ENCODE measurements at regions not wholly inside any gene's neighbourhood (a gene's known extent, or its start where the extent isn't known, plus 50 kb on each side); places are given as distances from the start of the nearest gene placed in this dataset.

- H3K27me3 Mint-ChIP-seq, result peaks cover 50% of the 10 kb centered on the region
- no peak overlapping the region for H3K27ac Mint-ChIP-seq
- H3K4me3 Mint-ChIP-seq, result no peak overlapping the region
- H3K4me1 Mint-ChIP-seq (ENCODE audit: low read depth), result no peaks in the 10 kb centered on the region
- no peak for DNase-seq
- no peaks in the 10 kb centered on the region for H3K36me3 Mint-ChIP-seq (ENCODE audit: low read depth)
- no peaks in the 10 kb centered on the region for H3K9me3 Mint-ChIP-seq
Observed at GRCh38 chr2:236661762-236662110, 92.1 kb downstream of the ACKR3 start.

GRCh38 chr2:236662231-236663185, 92.9 kb downstream of the ACKR3 start:
- H3K36me3 Mint-ChIP-seq (ENCODE audit: low read depth), result no peaks in the 10 kb centered on the region
- H3K9me3 Mint-ChIP-seq, result no peaks in the 10 kb centered on the region
- H3K27me3 Mint-ChIP-seq, result peaks cover 45% of the 10 kb centered on the region
- H3K4me3 Mint-ChIP-seq, result no peak overlapping the region
- no peaks in the 10 kb centered on the region for H3K4me1 Mint-ChIP-seq (ENCODE audit: low read depth)
- DNase-seq, result no peak
- no peak overlapping the region for H3K27ac Mint-ChIP-seq

- H3K27ac Mint-ChIP-seq, result no peak overlapping the region
- DNase-seq, result no peak
- no peak overlapping the region for H3K4me3 Mint-ChIP-seq
- no peaks in the 10 kb centered on the region for H3K4me1 Mint-ChIP-seq (ENCODE audit: low read depth)
- H3K27me3 Mint-ChIP-seq, result peaks cover 39% of the 10 kb centered on the region
- no peaks in the 10 kb centered on the region for H3K9me3 Mint-ChIP-seq
- H3K36me3 Mint-ChIP-seq (ENCODE audit: low read depth), result no peaks in the 10 kb centered on the region
Observed at GRCh38 chr2:236663287-236664101, 93.9 kb downstream of the ACKR3 start.

- H3K9me3 Mint-ChIP-seq, result no peaks in the 10 kb centered on the region
- no peaks in the 10 kb centered on the region for H3K36me3 Mint-ChIP-seq (ENCODE audit: low read depth)
- no peak overlapping the region for H3K27ac Mint-ChIP-seq
- H3K4me1 Mint-ChIP-seq (ENCODE audit: low read depth), result no peaks in the 10 kb centered on the region
- H3K4me3 Mint-ChIP-seq, result no peak overlapping the region
- DNase-seq, result no peak
- H3K27me3 Mint-ChIP-seq, result peaks cover 36% of the 10 kb centered on the region
Observed at GRCh38 chr2:236664136-236664535, 94.5 kb downstream of the ACKR3 start.

- Mint-ChIP-seq H3K27ac (no peak overlapping the region), H3K4me1 (ENCODE audit: low read depth) (no peaks in the 10 kb centered on the region), H3K36me3 (ENCODE audit: low read depth) (no peaks in the 10 kb centered on the region), H3K9me3 (no peaks in the 10 kb centered on the region), H3K4me3 (no peak overlapping the region), H3K27me3 (peaks cover 32% of the 10 kb centered on the region)
- no peak for DNase-seq
Observed at GRCh38 chr2:236665101-236665500, 95.5 kb downstream of the ACKR3 start.

GRCh38 chr2:236665572-236666118, 96.0 kb downstream of the ACKR3 start:
- no peak for DNase-seq
- no peaks in the 10 kb centered on the region for H3K4me1 Mint-ChIP-seq (ENCODE audit: low read depth)
- no peaks in the 10 kb centered on the region for H3K9me3 Mint-ChIP-seq
- H3K27me3 Mint-ChIP-seq, result peaks cover 30% of the 10 kb centered on the region
- H3K36me3 Mint-ChIP-seq (ENCODE audit: low read depth), result no peaks in the 10 kb centered on the region
- H3K27ac Mint-ChIP-seq, result no peak overlapping the region
- H3K4me3 Mint-ChIP-seq, result no peak overlapping the region

- Mint-ChIP-seq H3K27me3 (peaks cover 35% of the 10 kb centered on the region), H3K36me3 (ENCODE audit: low read depth) (no peaks in the 10 kb centered on the region), H3K4me1 (ENCODE audit: low read depth) (no peaks in the 10 kb centered on the region), H3K4me3 (no peak overlapping the region), H3K27ac (no peak overlapping the region), H3K9me3 (no peaks in the 10 kb centered on the region)
- no peak for DNase-seq
Observed at GRCh38 chr2:236666646-236667204, 97.1 kb downstream of the ACKR3 start.

GRCh38 chr2:236667526-236667925, 97.9 kb downstream of the ACKR3 start:
- H3K4me1 Mint-ChIP-seq (ENCODE audit: low read depth), result no peaks in the 10 kb centered on the region
- peaks cover 27% of the 10 kb centered on the region for H3K27me3 Mint-ChIP-seq
- H3K27ac Mint-ChIP-seq, result no peak overlapping the region
- no peaks in the 10 kb centered on the region for H3K9me3 Mint-ChIP-seq
- no peak for DNase-seq
- H3K36me3 Mint-ChIP-seq (ENCODE audit: low read depth), result no peaks in the 10 kb centered on the region
- H3K4me3 Mint-ChIP-seq, result no peak overlapping the region

- Mint-ChIP-seq H3K9me3 (no peaks in the 10 kb centered on the region), H3K27me3 (peaks cover 25% of the 10 kb centered on the region), H3K27ac (no peak overlapping the region), H3K4me3 (no peak overlapping the region), H3K36me3 (ENCODE audit: low read depth) (no peaks in the 10 kb centered on the region), H3K4me1 (ENCODE audit: low read depth) (no peaks in the 10 kb centered on the region)
- DNase-seq, result no peak
Observed at GRCh38 chr2:236668531-236668969, 98.9 kb downstream of the ACKR3 start.

- no peaks in the 10 kb centered on the region for H3K9me3 Mint-ChIP-seq
- no peaks in the 10 kb centered on the region for H3K36me3 Mint-ChIP-seq (ENCODE audit: low read depth)
- H3K27ac Mint-ChIP-seq, result no peak overlapping the region
- H3K4me3 Mint-ChIP-seq, result no peak overlapping the region
- no peaks in the 10 kb centered on the region for H3K4me1 Mint-ChIP-seq (ENCODE audit: low read depth)
- DNase-seq, result no peak
- H3K27me3 Mint-ChIP-seq, result peaks cover 26% of the 10 kb centered on the region
Observed at GRCh38 chr2:236670235-236670620, 100.6 kb downstream of the ACKR3 start.

GRCh38 chr2:236671896-236672562, 102.4 kb downstream of the ACKR3 start:
- no peak overlapping the region for H3K4me3 Mint-ChIP-seq
- no peak for DNase-seq
- no peaks in the 10 kb centered on the region for H3K4me1 Mint-ChIP-seq (ENCODE audit: low read depth)
- H3K9me3 Mint-ChIP-seq, result no peaks in the 10 kb centered on the region
- no peak overlapping the region for H3K27ac Mint-ChIP-seq
- H3K36me3 Mint-ChIP-seq (ENCODE audit: low read depth), result no peaks in the 10 kb centered on the region
- H3K27me3 Mint-ChIP-seq, result peaks cover 38% of the 10 kb centered on the region

- no peak overlapping the region for H3K4me3 Mint-ChIP-seq
- H3K9me3 Mint-ChIP-seq, result no peaks in the 10 kb centered on the region
Observed at GRCh38 chr2:236672606-236673005, 103.0 kb downstream of the ACKR3 start.

GRCh38 chr2:236673126-236673822, 103.6 kb downstream of the ACKR3 start:
- no peaks in the 10 kb centered on the region for H3K9me3 Mint-ChIP-seq
- DNase-seq, result no peak
- H3K4me3 Mint-ChIP-seq, result no peak overlapping the region
- H3K27me3 Mint-ChIP-seq, result peaks cover 50% of the 10 kb centered on the region
- no peaks in the 10 kb centered on the region for H3K4me1 Mint-ChIP-seq (ENCODE audit: low read depth)
- H3K36me3 Mint-ChIP-seq (ENCODE audit: low read depth), result no peaks in the 10 kb centered on the region
- no peak overlapping the region for H3K27ac Mint-ChIP-seq

More at GRCh38 chr2:236672606-236673005, 103.0 kb downstream of the ACKR3 start:
- DNase-seq, result no peak
- Mint-ChIP-seq H3K36me3 (ENCODE audit: low read depth) (no peaks in the 10 kb centered on the region), H3K27ac (no peak overlapping the region), H3K4me1 (ENCODE audit: low read depth) (no peaks in the 10 kb centered on the region), H3K27me3 (peaks cover 44% of the 10 kb centered on the region)

GRCh38 chr2:236673823-236674185, 104.2 kb downstream of the ACKR3 start:
- peaks cover 51% of the 10 kb centered on the region for H3K27me3 Mint-ChIP-seq
- no peaks in the 10 kb centered on the region for H3K36me3 Mint-ChIP-seq (ENCODE audit: low read depth)
- no peaks in the 10 kb centered on the region for H3K9me3 Mint-ChIP-seq
- DNase-seq, result no peak
- no peak overlapping the region for H3K4me3 Mint-ChIP-seq
- no peak overlapping the region for H3K27ac Mint-ChIP-seq
- H3K4me1 Mint-ChIP-seq (ENCODE audit: low read depth), result no peaks in the 10 kb centered on the region
